HCT116 (cell line): ENCODE measurements at regions not wholly inside any gene's neighbourhood (a gene's known extent, or its start where the extent isn't known, plus 50 kb on each side); places are given as distances from the start of the nearest gene placed in this dataset.

Experiments
- ATAC-seq: fragments of 200-7000 bp; cut with Tn5 transposase; 2 replicates; pipeline ENCODE4 v1.9.1; 2020; ENCODE audit warnings: mild to moderate bottlenecking, moderate library complexity
- BruUV-seq: library from RNA; stranded (reverse); fragments of 400-500 nt; replicated peaks from 2 replicates; lab custom pipeline; 2021; lab: Mats Ljungman, UMichigan
- CTCF ChIA-PET: fragments of 300-600 bp; sonication (Branson Sonifier 250); formaldehyde crosslinking; loops from one replicate; lab custom pipeline; 2021; ENCODE audit warnings: antibody characterized with exemption; lab: Charles Lee
- POLR2A ChIA-PET: fragments of 300-600, 350-600 bp; sonication (Branson Sonifier 250); formaldehyde crosslinking; loops from one replicate; lab custom pipeline; 2021; ENCODE audit warnings: antibody characterized with exemption; lab: Charles Lee
- RAD21 ChIA-PET, 2 experiments: fragments of 300-600 bp; sonication (Branson Sonifier 250); formaldehyde crosslinking; loops; one replicate each; lab custom pipeline; 2023; ENCODE audit warnings: low total read pairs in 2 of 2; ENCODE audit not compliant: uncharacterized antibody in 2 of 2, unreplicated experiment in 2 of 2, low non-redundant PET in 1 of 2; lab: Charles Lee
- DNase-seq: peaks from one replicate; pipeline ENCODE4 v3.0.0-alpha.2; 2010; ENCODE audit warnings: low read depth, low spot score
- H2AFZ ChIP-seq: fragments of 200-600 bp; shearing (Covaris generic), sonication (generic); 2 replicates; pipeline ENCODE4 v1.6.1; 2017; ENCODE audit warnings: low read depth, mixed run types, mixed read lengths, antibody characterized with exemption, low read length; ENCODE audit not compliant: poor library complexity, severe bottlenecking
- H3K27ac ChIP-seq: 2 replicates; pipeline ENCODE4 v1.5.1; 2012; ENCODE audit warnings: low read depth, low read length
- H3K27me3 ChIP-seq: fragments of 200-600 bp; sonication (generic); 2 replicates; pipeline ENCODE4 v1.6.1; 2016; ENCODE audit warnings: mixed run types, low read length, mixed read lengths; ENCODE audit not compliant: insufficient read depth
- H3K36me3 ChIP-seq, 2 experiments: fragments of 200-500 bp in 1 of 2; fragments of 200-600 bp in 1 of 2; sonication (Bioruptor generic) in 1 of 2; sonication (generic) in 1 of 2; 2 replicates each; pipeline versions ENCODE4 v1.5.1 to v1.6.1; 2014 to 2016; ENCODE audit warnings: low read length in 2 of 2, inconsistent platforms in 1 of 2, mixed read lengths in 1 of 2, mixed run types in 1 of 2; ENCODE audit not compliant: insufficient read depth in 2 of 2, control insufficient read depth in 1 of 2
- H3K4me1 ChIP-seq, 2 experiments: fragments of 200-600 bp in 1 of 2; sonication (generic) in 1 of 2; 2 replicates each; pipeline versions ENCODE4 v1.5.1 to v1.6.1; 2012 to 2017; ENCODE audit warnings: low read length in 2 of 2, inconsistent platforms in 1 of 2, mild to moderate bottlenecking in 1 of 2, mixed read lengths in 1 of 2, mixed run types in 1 of 2, moderate library complexity in 1 of 2; ENCODE audit not compliant: insufficient read depth in 2 of 2, control insufficient read depth in 1 of 2
- H3K4me2 ChIP-seq: fragments of 200-600 bp; sonication (generic); 2 replicates; pipeline ENCODE4 v1.6.1; 2017; ENCODE audit warnings: mixed run types, low read length, mixed read lengths
- H3K4me3 ChIP-seq, 2 experiments: fragments of 200-600 bp in 1 of 2; sonication (generic) in 1 of 2; replicated peaks in 1 of 2; 2 replicates each; pipeline ENCODE4 v1.5.1; 2011 to 2016; ENCODE audit warnings: low read length in 2 of 2, control low read depth in 1 of 2, low read depth in 1 of 2, mild to moderate bottlenecking in 1 of 2, mixed read lengths in 1 of 2, mixed run types in 1 of 2
- H3K79me2 ChIP-seq: fragments of 200-600 bp; sonication (generic); 2 replicates; pipeline ENCODE4 v1.6.1; 2017; ENCODE audit warnings: mild to moderate bottlenecking, mixed run types, low read length, moderate library complexity, mixed read lengths; ENCODE audit not compliant: insufficient read depth
- H3K9ac ChIP-seq: fragments of 200-600 bp; sonication (generic); 2 replicates; pipeline ENCODE4 v1.6.1; 2016; ENCODE audit warnings: low read length, mixed read lengths
- H3K9me2 ChIP-seq: fragments of 200-600 bp; sonication (generic), shearing (Covaris generic); 2 replicates; pipeline ENCODE4 v1.6.1; 2017; ENCODE audit warnings: mixed run types, mild to moderate bottlenecking, moderate library complexity; ENCODE audit not compliant: insufficient read depth
- H3K9me3 ChIP-seq, 2 experiments: fragments of 200-500 bp in 1 of 2; fragments of 200-600 bp in 1 of 2; sonication (Bioruptor generic) in 1 of 2; sonication (generic) in 1 of 2; 2 replicates each; pipeline ENCODE4 v1.6.1; 2014 to 2017; ENCODE audit warnings: low read length in 2 of 2, mixed read lengths in 2 of 2, inconsistent platforms in 1 of 2, low read depth in 1 of 2, mild to moderate bottlenecking in 1 of 2, mixed run types in 1 of 2, moderate library complexity in 1 of 2; ENCODE audit not compliant: control insufficient read depth in 1 of 2, insufficient read depth in 1 of 2
- H4K20me1 ChIP-seq: fragments of 200-600 bp; sonication (generic), shearing (Covaris generic); 2 replicates; pipeline ENCODE4 v1.6.1; 2017; ENCODE audit warnings: mixed run types, mild to moderate bottlenecking, moderate library complexity; ENCODE audit not compliant: insufficient read depth
- ATF3 ChIP-seq: IDR thresholded peaks from 2 replicates; pipeline ENCODE4 v1.6.1; 2012
- CEBPB ChIP-seq: IDR thresholded peaks from 2 replicates; pipeline ENCODE4 v1.6.1; 2012; ENCODE audit warnings: low read depth
- ELF1 ChIP-seq: IDR thresholded peaks from 2 replicates; pipeline ENCODE4 v1.6.1; 2012; ENCODE audit warnings: low read depth, borderline replicate concordance
- EZH2 ChIP-seq: fragments of 200-600 bp; sonication (generic); IDR thresholded peaks from 2 replicates; pipeline ENCODE4 v1.6.1; 2017; ENCODE audit warnings: antibody characterized with exemption, mixed run types
- EZH2phosphoT487 ChIP-seq: fragments of 200-600 bp; IDR thresholded peaks from 2 replicates; pipeline ENCODE4 v1.6.1; 2018; ENCODE audit warnings: antibody characterized with exemption, borderline replicate concordance
- FOSL1 ChIP-seq: IDR thresholded peaks from 2 replicates; pipeline ENCODE4 v1.6.1; 2012; ENCODE audit warnings: low read depth
- JUND ChIP-seq: IDR thresholded peaks from 2 replicates; pipeline ENCODE4 v1.6.1; 2012
- MAX ChIP-seq: IDR thresholded peaks from 2 replicates; pipeline ENCODE4 v1.6.1; 2012
- POLR2A ChIP-seq: IDR thresholded peaks from 2 replicates; pipeline ENCODE4 v1.7.0; 2011; ENCODE audit warnings: borderline replicate concordance; ENCODE audit not compliant: insufficient read depth, insufficient read length; ENCODE audit errors: extremely low read depth
- RAD21 ChIP-seq: IDR thresholded peaks from 2 replicates; pipeline ENCODE4 v1.6.1; 2012; ENCODE audit warnings: low read depth, mild to moderate bottlenecking
- SIN3A ChIP-seq: IDR thresholded peaks from 2 replicates; pipeline ENCODE4 v1.6.1; 2012; ENCODE audit warnings: low read depth
- SRF ChIP-seq: IDR thresholded peaks from 2 replicates; pipeline ENCODE4 v1.6.1; 2012; ENCODE audit warnings: low read depth
- TCF7L2 ChIP-seq: IDR thresholded peaks from 2 replicates; pipeline ENCODE4 v1.7.0; 2011; ENCODE audit warnings: borderline replicate concordance, inconsistent platforms; ENCODE audit not compliant: insufficient read depth, insufficient read length; ENCODE audit errors: extremely low read depth
- ZBTB33 ChIP-seq: IDR thresholded peaks from 2 replicates; pipeline ENCODE4 v1.6.1; 2011; ENCODE audit warnings: mild to moderate bottlenecking, low read length, moderate library complexity; ENCODE audit not compliant: insufficient replicate concordance; ENCODE audit errors: extremely low read depth
- ZFX ChIP-seq: fragments of 450-650 bp; IDR thresholded peaks from 2 replicates; pipeline ENCODE4 v1.6.1; 2017
- intact Hi-C: fragments of 100-400 bp; cut with micrococcal nuclease; formaldehyde crosslinking; loops from 2 replicates; pipeline ENCODE4 v1.10.0; 2022

- no peak for ATAC-seq
- no TSS peak for BruUV-seq
- ChIA-PET CTCF (no interaction called here), POLR2A (no interaction called here), RAD21 (no interaction called here)
- Histone ChIP-seq H3K4me3 (no peak overlapping the region), H3K9me2 (no peaks in the 10 kb centered on the region), H2AFZ (no peak overlapping the region), H3K27me3 (no peaks in the 10 kb centered on the region), H3K79me2 (no peaks in the 10 kb centered on the region), H3K9ac (no peak overlapping the region), H3K9me3 (no peaks in the 10 kb centered on the region), H3K27ac (no peak overlapping the region), H3K4me2 (no peak overlapping the region), H3K36me3 (no peaks in the 10 kb centered on the region), H3K4me1 (no peaks in the 10 kb centered on the region), H4K20me1 (no peaks in the 10 kb centered on the region)
- intact Hi-C loops = no loop called here
- DNase-seq = no peak
- no peak for TF ChIP-seq POLR2A
Observed at GRCh38 chr12:77521508-77522115, 309.1 kb upstream of the NAV3 start.

- intact Hi-C loops = no loop called here
- BruUV-seq = no TSS peak
- H2AFZ ChIP-seq = no peak overlapping the region
- no peaks in the 10 kb centered on the region for H4K20me1 ChIP-seq
- ChIA-PET POLR2A (no interaction called here), CTCF (interaction anchor here (0.7 kb wide), 1 partner anchor 67 kb away, joined by 3 read pairs; no protein-coding TSS in a partner anchor), RAD21 (no interaction called here)
- ATAC-seq (no peak), DNase-seq (no peak)
- H3K27me3 ChIP-seq = no peaks in the 10 kb centered on the region
- H3K4me3 ChIP-seq = no peak overlapping the region
- H3K9me2 ChIP-seq = no peaks in the 10 kb centered on the region
- no peak overlapping the region for H3K4me2 ChIP-seq
- no peak for TF ChIP-seq EZH2phosphoT487
- TF ChIP-seq ELF1 = no peak
- no peak for TF ChIP-seq TCF7L2
- no peak for TF ChIP-seq CEBPB
- TF ChIP-seq JUND = no peak
- TF ChIP-seq ATF3 = no peak
- no peak for TF ChIP-seq SIN3A
- TF ChIP-seq ZFX = no peak
- TF ChIP-seq EZH2 = no peak
- TF ChIP-seq FOSL1 = no peak
- TF ChIP-seq SRF = no peak
- no peak for TF ChIP-seq ZBTB33
- no peak for TF ChIP-seq RAD21
- TF ChIP-seq MAX = no peak
- H3K36me3 ChIP-seq = no peaks in the 10 kb centered on the region
- H3K9ac ChIP-seq = no peak overlapping the region
- no peaks in the 10 kb centered on the region for H3K4me1 ChIP-seq
- H3K9me3 ChIP-seq = no peaks in the 10 kb centered on the region
- no peak overlapping the region for H3K27ac ChIP-seq
- no peaks in the 10 kb centered on the region for H3K79me2 ChIP-seq
Observed at GRCh38 chr12:77514511-77514910, 316.2 kb upstream of the NAV3 start.
